ENCODE measurements at regions not wholly inside any gene's neighbourhood (a gene's known extent, or its start where the extent isn't known, plus 50 kb on each side); places are given as distances from the start of the nearest gene placed in this dataset.
"Not testable (repeated sequence)": the region's sequence is repeated elsewhere in the genome, so short reads cannot be mapped to it uniquely, and the experiment has no call there.

- TF ChIP-seq CTCF (conservative IDR thresholded peaks at IDR 0.05); EZH2 (IDR thresholded peaks at IDR 0.05; ENCODE audit: low read depth): not testable (repeated sequence)
These were observed 149.4 kb upstream of the MRPS22 start for GRCh38 chr3:139194421-139194820.

Data from PC-9 (cell line).